Activated CD4-positive, alpha-beta T cell treated with anti-CD3 and anti-CD28 coated beads, Interleukin-10, Interleukin-2, amounts not matched to agents 100 ng/mL and 50 ng/mL, durations not matched to agents 16 hours and 8 hours (primary cell): ENCODE measurements at regions not wholly inside any gene's neighbourhood (a gene's known extent, or its start where the extent isn't known, plus 50 kb on each side); places are given as distances from the start of the nearest gene placed in this dataset.
"Not testable (repeated sequence)": the region's sequence is repeated elsewhere in the genome, so short reads cannot be mapped to it uniquely, and the experiment has no call there.

ENCODE experiments used
- DNase-seq: peaks from one replicate; pipeline ENCODE4 v3.0.0-alpha.2; 2020

DNA sequence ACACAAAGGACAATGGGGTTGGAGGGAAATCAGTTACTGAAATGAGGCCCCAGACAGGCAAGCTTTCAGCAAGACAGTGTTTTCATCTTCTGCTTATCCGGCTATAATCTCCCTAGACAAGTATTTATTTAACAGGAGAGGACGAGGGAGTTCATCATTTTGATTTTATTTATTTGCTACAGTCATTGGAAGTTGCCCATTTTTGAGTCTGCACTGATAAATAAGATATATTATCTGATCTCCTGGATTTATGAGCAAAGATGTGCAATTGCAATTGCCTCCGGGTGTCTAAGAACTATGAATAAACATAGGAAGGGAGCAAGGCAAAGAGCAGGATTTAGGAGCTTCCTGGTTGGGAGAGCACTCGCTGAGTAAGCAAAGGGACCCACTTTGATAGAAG, 263.2 kb upstream of the EDA2R start:
- no peak for DNase-seq

DNA sequence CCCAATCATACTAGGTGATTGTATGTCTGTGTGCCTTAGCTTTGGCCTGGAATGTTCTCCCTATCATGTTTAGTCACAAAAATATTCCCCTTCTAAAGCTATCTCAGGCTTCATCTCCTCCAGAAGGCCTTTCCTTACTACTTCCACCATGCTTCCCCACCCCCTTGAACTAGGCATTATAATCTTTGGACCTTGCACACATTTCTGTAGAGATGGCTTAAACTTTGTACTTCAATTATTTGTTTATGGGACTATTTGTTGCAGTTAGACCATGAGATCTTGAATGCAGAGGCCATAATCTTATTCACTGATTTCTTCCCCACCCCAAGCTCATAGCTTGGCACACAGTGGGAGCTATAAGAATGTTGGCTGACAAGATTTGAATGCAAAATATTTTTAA, 262.0 kb upstream of the EDA2R start:
- no peak for DNase-seq

DNA sequence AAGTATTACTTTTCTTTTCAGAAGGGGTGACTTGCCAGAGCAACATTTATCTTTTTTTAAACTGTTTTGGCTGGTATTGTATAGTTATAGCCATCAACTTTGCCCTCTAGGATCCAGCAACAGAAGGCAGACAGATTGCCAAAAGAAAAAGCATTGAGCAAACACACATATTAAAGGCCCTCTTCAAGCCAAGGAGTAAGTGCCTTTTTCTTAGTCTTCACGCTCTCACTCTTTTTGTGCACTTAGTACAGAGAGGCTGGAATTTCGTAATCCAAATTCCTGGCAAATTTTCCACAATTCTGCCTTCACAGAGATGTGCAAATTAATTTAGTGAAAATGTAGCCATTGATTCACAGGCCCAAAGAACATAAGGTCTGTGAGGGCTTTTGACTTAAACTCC, 253.1 kb upstream of the EDA2R start:
- no peak for DNase-seq

DNA sequence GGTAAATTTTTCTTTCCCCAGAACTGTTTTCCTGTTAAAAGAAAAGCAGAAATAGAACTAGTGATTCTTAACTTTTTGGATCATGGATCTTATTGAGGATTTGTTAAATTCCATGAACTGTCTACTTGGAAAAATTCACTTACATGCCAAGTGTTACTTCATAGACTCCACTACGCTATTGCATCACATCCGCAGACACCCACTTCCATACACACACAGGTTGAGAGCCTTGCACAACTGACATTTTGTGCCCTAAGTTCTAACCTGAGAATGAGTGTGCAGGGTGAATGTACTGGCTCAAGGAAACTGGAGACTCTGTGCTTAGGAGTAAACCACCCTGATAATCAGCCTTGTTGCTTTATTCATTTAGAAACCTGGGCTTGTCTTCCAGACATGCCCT, 250.5 kb upstream of the EDA2R start:
- no peak for DNase-seq

DNA sequence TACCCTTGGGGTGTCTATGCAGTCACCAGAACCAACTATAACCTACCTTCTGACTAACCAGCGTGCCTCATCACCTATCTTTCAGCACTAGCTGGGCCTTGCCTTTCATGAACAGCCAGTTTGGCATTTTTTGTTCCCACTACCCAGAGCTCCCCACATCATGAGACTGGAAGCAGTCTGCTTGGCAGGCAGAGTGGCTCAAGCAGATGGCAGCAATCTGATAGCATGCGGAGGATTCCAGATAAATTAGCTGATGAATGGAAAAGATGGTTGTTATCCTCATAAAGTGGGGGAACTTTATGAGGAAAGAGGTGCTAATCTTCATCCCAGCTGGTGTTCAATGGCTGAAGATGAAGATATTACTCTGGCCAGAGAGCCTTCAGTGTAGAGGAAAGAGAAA, 243.2 kb upstream of the EDA2R start:
- DNase-seq, result no peak

DNA sequence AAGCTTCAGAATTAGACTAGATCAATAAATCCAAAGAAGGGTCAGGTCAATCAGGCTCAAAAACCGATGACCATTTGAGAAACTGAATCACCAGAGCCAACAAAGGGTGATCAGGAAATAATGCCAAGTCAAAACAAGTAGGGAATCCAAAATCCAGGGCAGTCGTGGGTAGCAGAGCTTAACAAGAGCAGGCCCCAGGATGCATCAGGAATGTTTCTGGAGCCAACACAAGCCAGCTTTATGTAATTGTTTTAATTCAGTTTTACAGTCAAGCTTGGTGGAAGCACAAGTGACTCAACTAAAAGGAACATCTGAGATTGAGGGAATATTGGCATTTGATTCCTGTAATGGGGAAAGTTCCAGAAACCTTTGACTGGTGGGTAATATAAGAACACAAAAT, 237.9 kb upstream of the EDA2R start:
- DNase-seq, result no peak

DNA sequence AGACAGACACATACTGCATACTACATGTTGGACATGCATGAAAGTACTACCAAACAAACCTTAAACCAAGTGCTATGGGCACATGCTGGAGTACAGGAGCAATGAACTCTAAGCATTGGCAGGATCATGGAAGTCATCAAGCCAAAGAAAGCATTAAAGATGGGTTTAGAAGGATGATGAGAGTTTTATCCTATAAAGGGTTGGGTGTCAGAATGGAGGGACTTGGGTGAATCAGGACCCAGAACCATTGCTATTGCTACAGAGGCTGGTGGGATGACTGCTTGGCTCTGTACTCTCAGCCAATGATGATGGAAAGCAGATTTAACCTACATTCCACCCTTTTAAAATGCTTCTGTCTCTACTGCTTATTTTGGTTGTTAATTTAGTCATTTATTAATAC, 233.9 kb upstream of the EDA2R start:
- no peak for DNase-seq

DNA sequence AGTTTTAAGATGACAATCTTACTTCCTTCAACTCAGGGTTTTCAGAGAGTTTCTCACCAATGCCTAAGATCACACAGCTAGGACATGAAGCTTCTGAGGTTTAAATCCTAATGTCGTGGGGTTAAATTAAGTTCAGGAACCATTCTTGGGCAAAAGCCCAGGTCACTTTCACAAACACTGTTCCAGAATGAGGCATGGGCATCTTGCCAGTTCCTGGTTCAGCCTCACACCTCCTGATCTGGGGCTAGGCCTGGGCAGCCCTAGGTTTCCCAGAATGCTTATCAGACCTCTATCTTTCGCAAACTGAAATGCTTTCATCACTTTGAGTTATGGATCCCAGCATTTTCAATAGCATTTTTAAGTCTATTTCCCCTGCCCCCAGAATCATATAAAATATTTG, 224.8 kb upstream of the EDA2R start:
- no peak for DNase-seq

DNA sequence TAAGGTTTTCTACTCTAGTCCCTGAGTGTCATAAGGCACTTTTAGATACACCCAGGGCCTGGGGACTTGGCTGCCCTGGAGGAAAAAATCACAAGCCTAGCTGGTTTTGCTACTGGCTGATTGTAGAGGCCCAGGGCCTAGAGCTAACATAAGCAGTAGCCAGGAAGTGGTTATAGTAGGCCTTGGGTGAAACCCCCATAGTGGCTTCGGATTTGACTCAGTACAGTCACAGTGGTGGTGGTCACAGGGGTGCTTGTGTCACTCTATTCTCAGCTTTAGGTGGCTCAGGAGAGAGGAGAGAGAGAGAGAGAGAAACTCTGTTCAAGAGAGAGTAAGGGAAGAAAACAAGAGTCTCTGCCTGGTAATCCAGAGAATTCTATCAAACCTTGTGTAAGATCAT, 194.5 kb upstream of the EDA2R start:
- peak; percentile 70 for DNase-seq

DNA sequence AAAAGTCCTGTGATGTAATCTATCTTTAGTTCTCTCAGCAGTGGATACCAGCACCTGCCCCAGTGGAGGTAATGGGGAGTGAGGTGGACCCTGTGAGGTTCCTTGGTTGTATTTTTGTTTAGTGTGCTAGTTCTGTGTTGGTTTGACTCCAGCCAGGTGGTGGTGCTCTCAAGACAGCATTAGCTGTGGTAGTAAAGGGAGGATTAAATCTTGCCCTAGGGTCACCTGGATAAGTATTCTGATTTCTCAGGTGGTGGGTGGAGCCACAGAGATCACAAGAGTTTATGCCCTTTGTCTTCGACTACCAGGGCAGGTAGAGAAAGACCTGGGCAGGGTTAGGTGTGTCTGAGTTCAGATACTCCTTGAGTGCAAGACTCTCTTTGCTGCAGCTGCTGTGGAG, 176.3 kb upstream of the EDA2R start:
- DNase-seq, result no peak

DNA sequence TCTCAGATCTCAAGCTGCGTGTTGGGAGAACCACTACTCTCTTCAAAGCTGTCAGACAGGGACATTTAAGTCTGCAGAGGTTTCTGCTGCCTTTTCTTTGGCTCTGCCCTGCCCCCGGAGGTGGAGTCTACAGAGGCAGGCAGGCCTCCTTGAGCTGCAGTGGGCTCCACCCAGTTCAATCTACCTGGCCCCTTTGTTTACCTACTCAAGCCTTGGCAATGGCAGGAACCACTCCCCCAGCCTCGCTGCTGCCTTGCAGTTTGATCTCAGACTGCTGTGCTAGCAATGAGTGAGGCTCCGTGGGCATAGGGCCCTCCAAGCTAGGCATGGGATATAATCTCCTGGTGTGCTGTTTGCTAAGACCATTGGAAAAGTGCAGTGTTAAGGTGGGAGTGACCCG, 155.6 kb upstream of the EDA2R start:
- DNase-seq, result not testable (repeated sequence)

DNA sequence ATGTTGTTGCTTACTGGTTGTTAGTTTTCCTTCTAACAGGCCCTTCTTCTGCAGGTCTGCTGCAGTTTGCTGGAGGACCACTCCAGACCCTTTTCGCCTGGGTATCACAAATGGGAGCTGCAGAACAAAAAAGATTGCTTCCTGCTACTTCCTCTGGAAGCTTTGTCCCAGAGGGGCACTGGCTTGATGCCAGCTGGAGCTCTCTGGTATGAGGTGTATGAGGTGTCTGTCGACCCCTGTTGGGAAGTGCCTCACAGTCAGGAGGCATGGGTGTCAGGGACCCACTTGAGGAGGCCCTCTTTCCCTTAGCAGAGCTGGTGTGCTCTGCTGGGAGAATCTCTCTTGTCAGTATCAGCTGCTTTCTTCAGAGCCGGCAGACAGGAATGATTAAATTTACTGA, 127.4 kb upstream of the EDA2R start:
- no peak for DNase-seq

DNA sequence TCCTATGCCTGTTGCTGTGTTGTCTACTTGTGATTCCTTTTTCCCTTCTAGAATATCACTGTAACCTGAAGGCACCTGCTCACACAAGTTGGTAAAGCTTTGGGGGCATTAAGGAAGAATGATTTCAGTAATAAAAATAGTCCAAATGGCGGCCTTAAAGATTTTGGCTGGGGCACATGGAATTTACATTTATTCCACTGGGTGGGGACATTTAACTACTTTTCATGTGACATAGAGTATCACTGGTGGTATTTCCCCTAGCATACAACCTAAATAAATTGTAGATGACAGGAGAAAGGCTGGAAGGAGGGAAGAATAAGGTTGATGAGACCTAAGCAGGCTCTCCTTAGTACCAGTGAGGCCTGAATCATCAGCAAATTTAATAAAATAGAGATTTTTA, 121.8 kb upstream of the EDA2R start:
- DNase-seq, result peak; percentile 4

DNA sequence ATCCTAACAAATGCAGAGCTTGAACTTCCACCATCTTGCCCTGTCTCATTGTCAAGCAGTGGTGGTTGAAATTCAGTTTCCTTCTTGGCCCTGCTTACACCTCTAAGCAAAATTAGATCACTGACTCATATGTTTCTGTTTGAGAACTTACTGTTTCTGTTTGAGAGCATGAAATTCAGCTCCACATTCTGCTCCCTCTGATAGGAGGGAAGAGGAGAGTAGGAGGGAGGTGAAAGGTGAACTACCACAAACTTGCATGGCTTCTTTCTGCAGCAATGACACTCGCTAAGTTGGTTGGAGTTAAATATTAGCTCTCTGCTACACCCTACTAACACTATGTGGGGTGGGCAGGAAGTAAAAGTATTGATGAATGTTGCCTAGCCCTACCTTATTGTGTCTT, 117.8 kb upstream of the EDA2R start:
- DNase-seq, result peak; percentile 9

DNA sequence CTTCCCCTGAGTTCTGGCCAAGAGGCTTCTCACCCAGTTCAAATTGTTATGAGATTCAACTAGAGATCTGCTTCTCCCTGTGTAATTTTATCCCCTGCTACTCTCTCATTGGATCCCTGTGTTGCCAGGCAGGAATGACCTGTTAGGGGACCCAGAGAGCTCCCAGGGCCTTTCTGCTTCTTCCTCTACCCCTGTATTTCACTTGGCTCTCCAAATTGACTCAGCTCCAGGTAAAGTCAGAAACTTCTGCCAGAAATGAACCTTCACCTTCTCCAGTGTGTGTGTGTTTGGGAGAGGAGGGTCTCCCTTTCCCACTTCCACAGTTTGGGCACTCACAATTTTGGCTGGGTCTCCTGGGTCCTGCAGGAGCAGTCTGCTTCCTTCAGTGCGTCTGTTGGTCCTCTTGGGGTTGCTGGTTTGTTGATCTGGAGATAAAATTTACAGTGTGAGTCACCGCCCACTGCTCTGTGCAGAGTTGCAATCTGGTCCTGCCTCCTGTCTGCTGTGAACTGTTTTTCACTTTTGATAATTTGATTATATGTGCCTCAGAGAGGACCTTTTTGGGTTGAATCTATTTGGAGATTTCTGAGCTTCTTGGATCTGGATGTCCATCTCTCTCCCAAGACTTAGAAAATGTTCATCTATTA, 112.4 kb upstream of the EDA2R start:
- DNase-seq, result no peak

DNA sequence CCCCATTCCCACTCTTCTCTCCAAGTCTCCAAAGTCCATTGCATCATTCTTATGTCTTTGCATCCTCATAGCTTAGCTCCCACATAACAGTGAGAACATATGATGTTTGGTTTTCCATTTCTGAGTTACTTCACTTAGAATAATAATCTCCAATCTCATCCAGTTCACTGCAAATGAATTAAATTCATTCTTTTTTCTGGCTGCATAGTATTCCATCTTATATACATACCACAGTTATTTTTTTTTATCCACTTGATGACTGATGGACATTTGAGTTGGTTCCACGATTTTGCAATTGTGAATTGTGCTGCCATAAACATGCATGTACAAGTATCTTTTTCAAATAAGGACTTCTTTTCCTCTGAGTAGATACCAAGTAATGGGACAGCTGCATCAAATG, 105.6 kb upstream of the EDA2R start:
- not testable (repeated sequence) for DNase-seq

DNA sequence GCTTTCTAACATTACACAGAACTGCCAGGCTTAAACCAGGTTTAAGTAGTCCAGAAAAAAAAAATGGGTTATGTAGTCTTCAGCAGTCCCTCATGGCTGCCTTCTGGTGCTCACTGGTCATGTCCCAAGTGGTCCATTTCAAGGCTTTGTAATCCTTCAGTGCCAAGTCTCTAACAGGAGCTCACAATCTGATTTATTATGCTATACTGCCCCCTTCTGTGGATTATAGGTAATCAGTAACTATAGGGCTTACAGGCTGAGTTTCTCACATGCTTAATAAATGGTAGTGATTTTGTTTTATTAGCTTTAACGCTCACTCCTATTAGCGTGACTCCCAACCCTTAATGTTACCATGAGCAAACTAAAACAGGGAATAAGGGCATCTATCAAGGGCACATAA, 92.5 kb upstream of the EDA2R start:
- peak; percentile 45 for DNase-seq

DNA sequence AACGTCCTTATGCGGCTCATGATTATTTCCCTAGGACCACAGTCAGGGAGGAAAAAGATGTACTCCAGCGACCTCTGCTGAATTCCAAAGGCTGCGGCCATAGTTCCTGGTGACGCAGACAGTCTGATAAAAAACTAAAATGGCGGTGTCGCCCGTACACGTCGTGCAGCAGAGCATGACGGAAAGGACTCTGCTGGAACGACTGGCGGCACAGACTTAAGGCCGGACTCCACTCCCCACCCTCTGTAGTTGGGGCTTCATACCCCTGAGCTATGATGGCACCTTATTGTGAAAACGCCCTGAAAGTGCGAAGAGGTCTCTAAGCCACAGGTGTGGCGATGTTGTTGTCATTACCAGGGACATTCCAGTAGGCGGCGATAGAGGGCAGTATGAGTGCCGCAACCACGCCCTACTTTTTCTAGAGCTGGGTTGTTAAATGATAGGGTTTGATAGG, 90.0 kb upstream of the EDA2R start:
- DNase-seq, result peak; percentile 59

DNA sequence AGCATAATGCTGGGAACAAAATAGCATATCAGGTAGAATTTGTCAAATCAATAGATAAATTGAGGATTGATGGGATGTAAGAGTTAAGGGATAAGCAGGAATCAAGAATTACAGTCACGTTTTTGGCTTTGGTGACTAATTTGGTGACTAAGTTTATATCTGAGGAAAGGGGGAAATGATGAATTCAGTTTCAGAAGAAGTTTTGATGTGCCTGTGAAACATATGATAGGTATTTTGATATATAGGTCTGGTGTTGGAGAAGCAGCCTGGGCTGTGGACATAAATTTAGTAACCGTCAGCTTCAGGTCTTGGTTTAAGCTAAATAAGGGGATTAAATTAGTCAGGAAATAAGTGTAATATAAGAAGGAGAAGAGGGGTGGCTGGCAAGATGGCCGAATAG, 79.0 kb upstream of the EDA2R start:
- DNase-seq, result no peak

DNA sequence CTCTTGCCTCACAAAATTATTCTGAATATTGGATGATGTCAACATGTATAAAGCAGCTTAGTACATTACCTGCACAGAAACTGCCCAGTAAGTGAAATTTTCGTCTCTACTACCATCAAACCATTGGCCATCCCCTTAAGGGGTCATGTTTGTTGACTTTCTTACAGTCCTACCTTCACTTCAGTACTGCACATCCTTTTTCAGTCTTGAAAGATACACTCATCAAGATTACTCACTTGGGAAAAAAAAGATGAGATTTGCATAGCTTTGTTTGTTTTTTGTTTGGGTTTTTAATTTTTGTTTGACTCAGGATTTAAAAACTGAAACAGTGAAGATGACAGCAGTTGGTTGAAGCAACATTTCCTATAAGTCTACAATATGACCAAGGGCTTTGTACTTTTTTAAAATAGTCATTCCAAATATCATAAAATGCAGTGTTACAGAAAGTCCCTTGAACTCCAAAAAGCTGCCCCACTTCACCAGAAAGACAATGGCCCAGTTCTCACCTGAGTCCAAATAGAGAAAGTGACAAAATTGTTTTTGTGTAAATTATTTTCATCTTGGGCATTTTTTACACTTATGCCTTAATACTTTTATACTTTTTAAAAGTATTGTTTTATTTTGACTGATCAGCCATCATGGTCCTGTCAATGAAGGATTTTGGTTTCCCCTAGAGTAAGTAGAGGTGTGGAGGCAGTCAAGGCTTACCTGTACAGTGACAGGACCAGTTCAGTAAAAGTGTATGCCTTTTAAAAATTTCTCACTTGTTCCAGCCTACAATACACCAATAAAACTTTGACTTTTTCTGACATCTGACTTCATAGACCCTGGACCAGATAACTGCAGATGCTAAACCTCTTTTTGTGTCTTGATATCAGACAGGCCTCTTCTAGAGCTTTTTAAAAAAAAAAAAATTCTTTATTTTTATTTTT, 59.7 kb upstream of the EDA2R start:
- DNase-seq, result no peak

DNA sequence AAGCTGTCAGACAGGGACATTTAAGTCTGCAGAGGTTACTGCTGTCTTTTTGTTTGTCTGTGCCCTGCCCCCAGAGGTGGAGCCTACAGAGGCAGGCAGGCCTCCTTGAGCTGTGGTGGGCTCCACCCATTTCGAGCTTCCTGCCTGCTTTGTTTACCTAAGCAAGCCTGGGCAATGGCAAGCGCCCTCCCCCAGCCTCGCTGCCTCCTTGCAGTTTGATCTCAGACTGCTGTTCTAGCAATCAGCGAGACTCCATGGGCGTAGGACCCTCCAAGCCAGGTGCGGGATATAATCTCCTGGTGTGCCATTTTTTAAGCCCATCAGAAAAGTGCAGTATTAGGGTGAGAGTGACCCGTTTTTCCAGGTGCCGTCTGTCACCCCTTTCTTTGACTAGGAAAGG, 53.6 kb upstream of the EDA2R start:
- DNase-seq, result not testable (repeated sequence)
